ENCODE measurements at regions not wholly inside any gene's neighbourhood (a gene's known extent, or its start where the extent isn't known, plus 50 kb on each side); places are given as distances from the start of the nearest gene placed in this dataset.

GRCh38 chr9:86790805-86791204 is 156.5 kb downstream of the GAS1 start:
- TF ChIP-seq, protein P1, sequence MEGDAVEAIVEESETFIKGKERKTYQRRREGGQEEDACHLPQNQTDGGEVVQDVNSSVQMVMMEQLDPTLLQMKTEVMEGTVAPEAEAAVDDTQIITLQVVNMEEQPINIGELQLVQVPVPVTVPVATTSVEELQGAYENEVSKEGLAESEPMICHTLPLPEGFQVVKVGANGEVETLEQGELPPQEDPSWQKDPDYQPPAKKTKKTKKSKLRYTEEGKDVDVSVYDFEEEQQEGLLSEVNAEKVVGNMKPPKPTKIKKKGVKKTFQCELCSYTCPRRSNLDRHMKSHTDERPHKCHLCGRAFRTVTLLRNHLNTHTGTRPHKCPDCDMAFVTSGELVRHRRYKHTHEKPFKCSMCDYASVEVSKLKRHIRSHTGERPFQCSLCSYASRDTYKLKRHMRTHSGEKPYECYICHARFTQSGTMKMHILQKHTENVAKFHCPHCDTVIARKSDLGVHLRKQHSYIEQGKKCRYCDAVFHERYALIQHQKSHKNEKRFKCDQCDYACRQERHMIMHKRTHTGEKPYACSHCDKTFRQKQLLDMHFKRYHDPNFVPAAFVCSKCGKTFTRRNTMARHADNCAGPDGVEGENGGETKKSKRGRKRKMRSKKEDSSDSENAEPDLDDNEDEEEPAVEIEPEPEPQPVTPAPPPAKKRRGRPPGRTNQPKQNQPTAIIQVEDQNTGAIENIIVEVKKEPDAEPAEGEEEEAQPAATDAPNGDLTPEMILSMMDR (IDR thresholded peaks at IDR 0.05; ENCODE audit: poor library complexity, severe bottlenecking), result no peak
- TF ChIP-seq POLR2AphosphoS5 (IDR thresholded peaks at IDR 0.05), result no peak
- no peak for TF ChIP-seq REST (IDR thresholded peaks at IDR 0.05; ENCODE audit: borderline replicate concordance)
- TF ChIP-seq SMC3 (conservative IDR thresholded peaks at IDR 0.05; ENCODE audit: poor library complexity), result no peak
- TF ChIP-seq RAD21 (conservative IDR thresholded peaks at IDR 0.05), result no peak
- no peak for TF ChIP-seq MXI1 (conservative IDR thresholded peaks at IDR 0.05; ENCODE audit: poor library complexity, severe bottlenecking)
- TF ChIP-seq TAF1 (IDR thresholded peaks at IDR 0.05; ENCODE audit: low read depth), result no peak
- no peak for TF ChIP-seq EP300 (conservative IDR thresholded peaks at IDR 0.05; ENCODE audit: poor library complexity, severe bottlenecking)

Measured in neural cell (in vitro differentiated cells).